SK-N-MC (cell line): ENCODE measurements at regions not wholly inside any gene's neighbourhood (a gene's known extent, or its start where the extent isn't known, plus 50 kb on each side); places are given as distances from the start of the nearest gene placed in this dataset.

ENCODE experiments used
- DNase-seq: peaks from one replicate; pipeline ENCODE4 v3.0.0-alpha.2; 2011; ENCODE audit warnings: low read depth, low spot score
- H3K27ac ChIP-seq: fragments of 200-600 bp; sonication (generic); 2 replicates; pipeline ENCODE4 v1.5.1; 2016; ENCODE audit warnings: mixed run types
- H3K36me3 ChIP-seq: fragments of 200-600 bp; sonication (generic); 2 replicates; pipeline ENCODE4 v1.6.1; 2017; ENCODE audit warnings: antibody characterized with exemption, low read length, mixed read lengths; ENCODE audit not compliant: insufficient read depth
- H3K4me3 ChIP-seq: fragments of 200-600 bp; sonication (generic); 2 replicates; pipeline ENCODE4 v1.5.1; 2016
- H3K9ac ChIP-seq: fragments of 200-600 bp; sonication (generic); 2 replicates; pipeline ENCODE4 v1.8.0; 2017; ENCODE audit warnings: mixed run types, mixed read lengths; ENCODE audit not compliant: insufficient read length
- H3K9me3 ChIP-seq: fragments of 200-600 bp; sonication (generic); 2 replicates; pipeline ENCODE4 v1.6.1; 2017; ENCODE audit warnings: low read depth, mild to moderate bottlenecking, antibody characterized with exemption, low read length, moderate library complexity, mixed read lengths
- EZH2 ChIP-seq: fragments of 200-600 bp; sonication (generic); IDR thresholded peaks from one replicate; pipeline ENCODE4 v1.6.1; 2017; ENCODE audit warnings: antibody characterized with exemption
- FOXP2 ChIP-seq: optimal IDR thresholded peaks from 2 replicates; pipeline ENCODE3; 2011; ENCODE audit warnings: mild to moderate bottlenecking, moderate library complexity; ENCODE audit not compliant: insufficient read depth; ENCODE audit errors: extremely low read length, control extremely low read depth
- POLR2AphosphoS5 ChIP-seq: IDR thresholded peaks from 2 replicates; pipeline ENCODE4 v1.6.1; 2012; ENCODE audit warnings: mild to moderate bottlenecking, low read depth, low read length, borderline replicate concordance

DNA sequence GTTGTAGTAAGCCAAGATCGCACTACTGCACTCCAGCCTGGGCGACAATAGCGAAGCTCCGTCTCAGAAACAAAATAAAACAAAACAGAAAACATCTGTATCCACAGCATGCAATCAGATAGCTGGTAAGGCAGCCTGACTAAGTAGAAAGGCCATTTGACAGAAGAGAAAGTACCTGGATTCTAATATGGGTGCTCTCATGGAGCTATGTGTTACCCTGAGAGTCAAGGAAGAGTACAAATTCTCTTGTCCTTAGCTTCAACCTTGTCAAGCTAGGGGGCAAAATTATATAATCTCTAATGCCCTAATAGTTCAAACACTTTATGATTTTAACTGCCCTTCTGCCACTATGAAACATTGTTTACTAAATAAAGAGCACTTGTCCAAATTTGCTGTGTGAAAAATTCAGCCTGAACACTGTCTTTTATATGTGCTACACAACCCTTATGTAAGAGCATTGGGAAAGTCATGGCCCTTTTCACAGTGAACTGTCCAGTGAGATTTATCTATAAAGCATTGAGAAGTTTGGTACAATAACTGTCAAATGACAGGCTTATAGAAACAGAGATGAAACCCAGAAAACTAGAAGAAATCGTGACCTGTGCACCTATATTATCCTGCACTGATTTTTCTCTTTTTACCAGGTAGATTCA lies 51.2 kb upstream of the PRKG1 start:
- H3K9ac ChIP-seq, result no peak overlapping the region
- TF ChIP-seq EZH2 (no peak), FOXP2 (no peak), POLR2AphosphoS5 (no peak)

DNA sequence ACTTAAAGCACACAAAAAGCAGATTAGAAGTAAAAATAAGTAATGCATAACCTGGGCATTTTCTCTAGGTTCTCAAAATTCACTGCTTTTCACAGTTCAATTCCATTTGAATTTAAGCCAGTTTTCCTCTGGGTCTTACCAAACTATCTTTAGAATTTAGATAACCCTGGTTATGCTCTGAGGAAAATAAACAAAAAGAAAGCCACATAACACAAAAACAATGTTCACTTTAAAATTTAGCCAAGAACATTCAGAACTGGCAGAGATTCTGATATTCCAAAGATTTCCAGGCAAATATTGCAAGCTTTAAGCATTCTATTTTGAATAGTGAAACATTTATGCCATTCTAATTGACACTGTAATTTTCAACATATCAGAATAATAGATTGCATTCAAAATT lies 50.7 kb upstream of the PRKG1 start:
- TF ChIP-seq POLR2AphosphoS5 (no peak), FOXP2 (no peak), EZH2 (no peak)
- no peaks in the 10 kb centered on the region for H3K9me3 ChIP-seq
- no peak for DNase-seq
- H3K27ac ChIP-seq, result no peak overlapping the region
- no peaks in the 10 kb centered on the region for H3K36me3 ChIP-seq
- H3K9ac ChIP-seq, result no peak overlapping the region
- H3K4me3 ChIP-seq, result no peak overlapping the region

More for the DNA sequence above, 51.2 kb upstream of the PRKG1 start:
- Histone ChIP-seq H3K27ac (no peak overlapping the region), H3K9me3 (no peaks in the 10 kb centered on the region), H3K36me3 (no peaks in the 10 kb centered on the region), H3K4me3 (no peak overlapping the region)
- no peak for DNase-seq
